Activated CD8-positive, alpha-beta T cell treated with anti-CD3 and anti-CD28 coated beads for 36 hours (primary cell): ENCODE measurements at regions not wholly inside any gene's neighbourhood (a gene's known extent, or its start where the extent isn't known, plus 50 kb on each side); places are given as distances from the start of the nearest gene placed in this dataset.

Experiments
- ATAC-seq: fragments of 200-7000 bp; cut with Tn5 transposase; one replicate; pipeline ENCODE4 v1.10.0; 2021; ENCODE audit warnings: mild to moderate bottlenecking, moderate library complexity
- CTCF ChIA-PET: fragments of 350-600 bp; sonication (Branson Sonifier 250); formaldehyde crosslinking; loops from one replicate; lab custom pipeline; 2021; ENCODE audit warnings: antibody characterized with exemption; lab: Charles Lee
- POLR2A ChIA-PET: fragments of 350-600 bp; sonication (Branson Sonifier 250); formaldehyde crosslinking; loops from one replicate; lab custom pipeline; 2021; ENCODE audit warnings: antibody characterized with exemption; lab: Charles Lee
- DNase-seq: peaks from one replicate; pipeline ENCODE4 v3.0.0-alpha.2; 2020
- H3K27ac Mint-ChIP-seq: one replicate; pipeline ENCODE4 v1.8.0; 2021; ENCODE audit warnings: mild to moderate bottlenecking, mixed read lengths
- H3K27me3 Mint-ChIP-seq: one replicate; pipeline ENCODE4 v1.8.0; 2021; ENCODE audit warnings: mixed read lengths
- H3K36me3 Mint-ChIP-seq: one replicate; pipeline ENCODE4 v1.8.0; 2021; ENCODE audit warnings: low read depth, mixed read lengths
- H3K4me1 Mint-ChIP-seq: one replicate; pipeline ENCODE4 v1.8.0; 2021; ENCODE audit warnings: low read depth, mixed read lengths
- H3K4me3 Mint-ChIP-seq: one replicate; pipeline ENCODE4 v1.8.0; 2021; ENCODE audit warnings: mild to moderate bottlenecking, moderate library complexity, mixed read lengths
- H3K9me3 Mint-ChIP-seq: one replicate; pipeline ENCODE4 v1.8.0; 2021; ENCODE audit warnings: mixed read lengths
- CTCF ChIP-seq: fragments of 200-600 bp; IDR thresholded peaks from one replicate; pipeline ENCODE4 v1.8.0; 2022; ENCODE audit warnings: antibody characterized with exemption, mild to moderate bottlenecking
- intact Hi-C: fragments of 100-400 bp; cut with micrococcal nuclease; formaldehyde crosslinking; loops from one replicate; pipeline ENCODE4 v1.10.0; 2022

DNA sequence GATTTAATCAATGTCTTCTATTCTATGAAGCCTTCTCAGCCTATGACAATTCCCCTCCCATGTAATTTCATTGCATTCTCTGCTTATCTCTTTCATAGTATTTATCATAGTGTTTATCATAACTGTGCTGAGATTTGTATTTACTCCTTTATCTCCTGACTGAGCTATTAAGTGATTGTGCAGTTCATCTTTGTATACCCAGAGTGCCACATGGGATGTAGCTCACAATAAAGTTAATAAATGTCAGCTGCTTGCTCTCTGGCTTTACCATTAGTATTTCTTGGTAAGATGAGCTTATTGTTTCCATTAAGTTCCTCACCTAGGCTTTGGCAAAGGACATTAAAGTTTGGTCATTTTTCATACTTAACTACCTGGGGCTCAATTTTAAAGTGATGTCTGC, 275.1 kb upstream of the MPDZ start:
- POLR2A ChIA-PET: no interaction called here
- CTCF ChIA-PET: no interaction called here

GRCh38 chr9:13552606-13553215, 273.2 kb upstream of the MPDZ start:
- H3K4me1 Mint-ChIP-seq: no peaks in the 10 kb centered on the region
- H3K27me3 Mint-ChIP-seq: no peaks in the 10 kb centered on the region
- intact Hi-C loops: no loop called here
- H3K4me3 Mint-ChIP-seq: no peak overlapping the region
- no peak for TF ChIP-seq CTCF
- H3K27ac Mint-ChIP-seq: no peak overlapping the region
- no peak for ATAC-seq
- H3K9me3 Mint-ChIP-seq: peaks cover 3% of the 10 kb centered on the region
- ChIA-PET CTCF (no interaction called here), POLR2A (no interaction called here)
- DNase-seq: no peak
- no peaks in the 10 kb centered on the region for H3K36me3 Mint-ChIP-seq

More for the DNA sequence above, 275.1 kb upstream of the MPDZ start:
- TF ChIP-seq CTCF: no peak
- Mint-ChIP-seq H3K27ac (no peak overlapping the region), H3K9me3 (peaks cover 1% of the 10 kb centered on the region), H3K27me3 (no peaks in the 10 kb centered on the region), H3K36me3 (no peaks in the 10 kb centered on the region), H3K4me3 (no peak overlapping the region), H3K4me1 (no peaks in the 10 kb centered on the region)
- DNase-seq (no peak), ATAC-seq (no peak)
- intact Hi-C loops: no loop called here

DNA sequence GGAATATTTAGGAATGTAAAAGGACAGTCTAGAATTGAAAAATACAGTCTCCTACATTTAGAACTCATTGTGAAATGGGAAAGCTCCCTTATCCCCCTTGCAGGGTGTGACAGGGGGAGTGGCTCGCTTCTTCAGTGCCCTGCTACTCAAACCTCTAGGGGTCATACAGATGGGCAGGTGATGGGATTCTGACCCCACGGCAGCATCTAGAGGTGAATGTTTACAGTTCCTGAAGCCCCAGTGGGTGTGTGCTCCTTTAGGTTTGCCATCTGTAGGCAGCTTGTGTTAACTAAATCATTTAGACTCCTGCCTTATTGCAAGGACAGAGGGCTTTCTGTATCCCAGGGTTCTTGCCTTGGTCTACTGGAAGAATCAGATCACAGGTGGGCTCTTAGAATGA, 271.0 kb upstream of the MPDZ start:
- intact Hi-C loops: no loop called here

DNA sequence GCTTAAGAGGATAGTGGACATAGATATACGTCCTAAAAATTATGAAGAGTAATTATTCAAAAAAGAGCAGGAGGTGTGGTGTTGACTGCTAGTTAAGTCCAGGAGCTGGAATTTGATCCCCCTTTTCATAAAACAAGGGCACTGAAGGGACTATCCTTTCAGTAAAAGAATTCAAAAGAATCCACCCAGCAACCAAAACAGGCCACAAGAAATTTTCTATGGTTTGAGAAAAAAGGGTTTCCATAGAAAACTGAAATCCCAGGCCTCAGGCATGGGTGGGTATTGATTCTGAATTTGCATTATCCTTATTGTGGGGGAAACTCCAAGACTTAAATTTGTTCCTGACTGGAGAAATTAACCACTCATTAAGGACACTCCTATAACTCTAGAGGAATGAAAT, 269.0 kb upstream of the MPDZ start:
- Mint-ChIP-seq H3K36me3 (no peaks in the 10 kb centered on the region), H3K4me1 (no peaks in the 10 kb centered on the region), H3K27me3 (no peaks in the 10 kb centered on the region), H3K4me3 (no peak overlapping the region), H3K9me3 (peaks cover 4% of the 10 kb centered on the region), H3K27ac (no peak overlapping the region)
- no peak for TF ChIP-seq CTCF
- ChIA-PET CTCF (no interaction called here), POLR2A (no interaction called here)
- DNase-seq (no peak), ATAC-seq (no peak)
- intact Hi-C loops: no loop called here

More for the DNA sequence above, 271.0 kb upstream of the MPDZ start:
- no peak for ATAC-seq
- no peak overlapping the region for H3K4me3 Mint-ChIP-seq
- DNase-seq: no peak
- H3K27ac Mint-ChIP-seq: no peak overlapping the region
- H3K36me3 Mint-ChIP-seq: no peaks in the 10 kb centered on the region
- H3K27me3 Mint-ChIP-seq: no peaks in the 10 kb centered on the region
- H3K4me1 Mint-ChIP-seq: no peaks in the 10 kb centered on the region
- peaks cover 4% of the 10 kb centered on the region for H3K9me3 Mint-ChIP-seq
- no peak for TF ChIP-seq CTCF
- ChIA-PET POLR2A (no interaction called here), CTCF (no interaction called here)

DNA sequence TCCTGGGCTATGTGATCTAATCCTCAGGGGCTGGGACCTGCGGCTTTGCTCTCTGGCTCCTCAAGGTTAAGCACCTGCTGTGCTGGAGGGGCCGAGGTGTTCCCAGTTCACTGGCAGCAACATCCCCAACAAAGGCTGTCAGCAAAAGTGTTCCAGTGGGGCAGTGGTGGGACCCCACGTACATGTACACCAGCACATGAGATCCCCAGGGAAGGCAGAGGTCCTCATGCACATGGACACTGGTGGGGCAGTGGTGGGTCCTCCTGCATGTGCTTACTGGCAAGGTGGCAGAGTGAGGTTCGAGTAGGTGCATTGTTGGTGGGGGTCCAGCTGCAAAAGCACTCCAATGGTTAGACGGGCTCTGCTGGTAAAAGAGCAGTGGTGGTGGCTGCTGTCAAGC, 255.6 kb upstream of the MPDZ start:
- ATAC-seq: no peak
- no peak for DNase-seq
- Mint-ChIP-seq H3K9me3 (peaks cover 3% of the 10 kb centered on the region), H3K36me3 (no peaks in the 10 kb centered on the region), H3K27me3 (no peaks in the 10 kb centered on the region), H3K27ac (no peak overlapping the region), H3K4me1 (no peaks in the 10 kb centered on the region), H3K4me3 (no peak overlapping the region)
- POLR2A ChIA-PET: no interaction called here
- CTCF ChIA-PET: no interaction called here
- no peak for TF ChIP-seq CTCF
- intact Hi-C loops: no loop called here
